Skin of body (tissue), 1 donor: ENCODE measurements at regions not wholly inside any gene's neighbourhood (a gene's known extent, or its start where the extent isn't known, plus 50 kb on each side); places are given as distances from the start of the nearest gene placed in this dataset.

Experiments
- DNase-seq: peaks from one replicate; lab custom pipeline; 2025; lab: John Stamatoyannopoulos, UW

GRCh38 chr1:239872626-239873025 lies 219.1 kb upstream of the FMN2 start:
- no peak for DNase-seq

DNA sequence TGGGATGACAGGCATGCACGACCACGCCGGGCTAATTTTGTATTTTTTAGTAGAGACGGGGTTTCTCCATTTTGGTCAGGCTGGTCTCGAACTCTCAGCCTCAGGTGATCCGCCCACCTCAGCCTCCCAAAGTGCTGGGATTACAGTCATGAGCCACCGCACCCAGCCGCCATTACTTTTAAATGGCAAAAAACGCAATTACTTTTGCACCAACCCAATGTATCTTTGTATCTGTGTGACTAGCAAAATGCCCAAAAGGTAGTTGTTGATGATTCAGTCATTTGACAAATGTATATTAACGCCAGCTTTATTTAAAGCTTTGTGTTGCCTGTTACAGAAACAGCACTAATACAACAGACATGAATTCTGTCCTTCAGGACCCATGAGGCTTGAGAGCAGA lies 216.9 kb upstream of the FMN2 start:
- DNase-seq = no peak

GRCh38 chr1:239879321-239880170 lies 212.1 kb upstream of the FMN2 start:
- no peak for DNase-seq

DNA sequence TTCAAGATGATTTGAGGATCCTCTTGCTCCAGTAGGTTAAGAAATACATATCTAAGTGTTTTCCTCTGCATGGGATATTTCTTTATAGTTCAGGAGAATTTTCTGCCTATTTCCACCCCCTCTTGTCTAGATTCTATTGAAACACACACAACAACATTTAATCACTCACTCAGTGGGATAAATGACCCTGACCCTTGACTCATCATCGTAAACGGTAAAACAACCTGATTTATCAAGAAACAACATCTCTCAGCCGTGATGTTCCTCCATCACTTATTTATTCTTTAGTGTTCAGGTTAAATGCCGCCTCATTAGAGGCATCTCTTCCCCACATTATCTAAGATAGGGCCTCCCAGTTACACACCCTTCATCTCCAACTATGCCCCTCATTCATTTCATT lies 208.7 kb upstream of the FMN2 start:
- no peak for DNase-seq

- DNase-seq = no peak
Observed at GRCh38 chr1:239884796-239885195, 206.9 kb upstream of the FMN2 start.

GRCh38 chr1:239886266-239886665 lies 205.4 kb upstream of the FMN2 start:
- peak; percentile 3 for DNase-seq

DNA sequence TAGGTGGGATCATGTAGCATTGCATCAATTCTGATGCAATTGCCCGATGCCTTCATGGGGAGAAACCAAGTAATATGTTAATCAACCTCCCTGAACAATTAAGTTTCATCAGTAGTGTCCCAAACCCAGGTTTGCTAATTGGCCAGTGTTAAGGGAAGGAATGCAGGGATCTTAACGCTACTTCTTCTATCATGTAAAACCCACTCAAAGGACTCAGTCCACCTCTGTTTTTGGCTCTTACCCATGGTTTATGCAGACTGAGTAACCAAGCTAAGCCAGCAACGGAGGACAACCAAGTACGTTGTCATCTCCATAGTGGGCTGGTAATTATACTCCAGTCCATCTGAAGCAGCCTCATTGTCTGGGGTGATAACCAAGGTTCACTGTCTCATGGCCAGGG lies 203.0 kb upstream of the FMN2 start:
- no peak for DNase-seq

GRCh38 chr1:239891621-239892358 lies 199.9 kb upstream of the FMN2 start:
- DNase-seq = no peak

DNA sequence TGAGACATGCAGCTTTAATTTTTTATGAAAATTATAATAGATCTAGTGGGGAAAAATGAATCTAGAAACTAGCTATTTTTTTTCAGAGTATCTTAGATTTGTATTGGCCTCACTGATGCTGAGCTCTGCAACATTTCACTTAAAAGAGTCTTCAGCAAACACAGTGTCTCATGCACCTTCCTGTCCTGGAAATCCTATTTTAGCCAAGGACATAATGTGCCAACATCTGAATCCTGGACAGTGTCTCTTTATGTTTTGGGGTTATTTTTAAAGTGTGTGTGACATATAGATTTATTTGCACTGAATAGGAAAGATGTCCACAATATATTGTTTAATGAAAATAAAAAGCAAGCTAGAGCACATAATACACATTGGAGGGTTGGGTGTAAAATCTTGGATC lies 199.1 kb upstream of the FMN2 start:
- no peak for DNase-seq

DNA sequence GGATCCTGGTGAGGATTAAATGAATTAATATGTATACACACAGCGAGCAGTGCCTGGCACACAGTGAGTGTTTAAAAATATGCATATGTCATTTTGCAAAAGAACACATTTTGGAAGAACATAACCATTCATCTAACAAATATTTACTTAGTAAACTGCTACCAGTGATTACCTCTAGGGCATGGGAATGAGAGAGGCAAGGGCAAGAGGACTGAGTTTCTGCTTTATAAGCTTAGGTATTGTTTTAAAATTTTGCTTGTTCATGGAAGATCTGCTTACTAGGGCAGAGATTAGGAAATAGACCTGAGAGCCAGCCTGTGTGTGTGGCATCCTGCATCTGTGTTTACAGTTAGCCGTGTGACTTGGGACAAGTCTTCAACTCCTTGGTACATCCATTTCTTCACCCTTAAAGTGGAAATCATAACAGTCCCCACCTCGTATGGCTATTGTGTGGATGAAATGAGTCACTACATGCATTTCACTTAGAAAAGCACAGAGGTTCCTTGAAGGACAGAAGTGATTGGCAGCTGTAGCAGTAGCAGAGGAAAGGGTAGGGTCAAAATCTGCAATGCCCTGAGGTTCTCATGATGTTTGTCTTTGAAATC lies 198.5 kb upstream of the FMN2 start:
- DNase-seq = peak; percentile 6

DNA sequence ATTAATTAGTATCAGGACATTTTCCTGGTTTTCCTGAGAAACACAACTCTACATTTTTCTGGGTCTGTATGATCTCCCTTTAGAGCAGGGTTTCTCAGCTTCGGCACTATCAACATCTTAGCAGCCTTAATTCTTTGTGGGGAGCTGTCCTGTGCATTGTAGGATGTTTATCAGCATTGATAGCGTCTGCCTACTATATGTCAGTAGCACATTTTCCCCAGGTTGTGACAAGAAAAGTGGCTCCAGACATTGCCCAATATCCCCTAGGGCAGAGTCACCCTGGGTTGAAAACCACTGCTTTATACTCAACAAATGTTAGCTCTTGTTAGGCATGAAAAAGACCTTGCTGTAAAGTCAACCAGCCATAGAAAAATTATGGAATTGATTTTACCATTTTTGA lies 195.1 kb upstream of the FMN2 start:
- DNase-seq = no peak

GRCh38 chr1:239896980-239897379 lies 194.7 kb upstream of the FMN2 start:
- no peak for DNase-seq

- DNase-seq = no peak
Observed at GRCh38 chr1:239897458-239897857, 194.2 kb upstream of the FMN2 start.

DNA sequence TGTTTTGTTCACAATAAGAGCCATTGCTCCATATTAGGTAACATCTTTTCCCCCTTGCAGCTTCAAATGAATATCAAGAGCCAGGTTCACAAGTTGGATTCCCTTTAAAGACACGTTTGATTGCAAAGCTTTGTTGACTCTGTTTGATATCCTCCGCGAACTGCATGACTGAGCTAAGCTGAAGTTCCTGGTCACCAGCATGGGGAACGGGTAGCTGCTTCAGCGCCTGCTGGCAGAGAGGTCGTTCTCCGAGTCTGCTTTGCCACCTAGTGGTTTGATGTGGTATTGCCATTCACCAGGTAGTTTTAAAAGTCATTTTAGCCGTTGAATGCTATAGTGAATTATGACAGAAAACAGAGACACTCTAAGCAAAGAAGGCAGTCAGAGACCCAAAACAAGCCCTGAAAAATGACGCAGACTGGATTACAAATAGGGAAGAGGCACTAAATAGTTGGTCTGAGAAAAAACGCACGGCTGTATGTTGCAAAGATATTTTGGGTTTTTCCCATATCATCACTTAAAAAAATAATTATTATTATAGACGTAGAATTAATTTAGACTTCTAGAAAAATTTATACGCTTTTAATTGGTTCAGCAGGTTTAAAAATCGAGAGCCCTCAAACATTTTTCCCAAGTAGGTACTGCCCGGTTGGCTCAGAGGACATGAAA lies 193.5 kb upstream of the FMN2 start:
- DNase-seq = peak; percentile 69

- DNase-seq = no peak
Observed at GRCh38 chr1:239899747-239900146, 191.9 kb upstream of the FMN2 start.

GRCh38 chr1:239906394-239906793 lies 185.3 kb upstream of the FMN2 start:
- DNase-seq = no peak

GRCh38 chr1:239909898-239910297 lies 181.8 kb upstream of the FMN2 start:
- DNase-seq = no peak

DNA sequence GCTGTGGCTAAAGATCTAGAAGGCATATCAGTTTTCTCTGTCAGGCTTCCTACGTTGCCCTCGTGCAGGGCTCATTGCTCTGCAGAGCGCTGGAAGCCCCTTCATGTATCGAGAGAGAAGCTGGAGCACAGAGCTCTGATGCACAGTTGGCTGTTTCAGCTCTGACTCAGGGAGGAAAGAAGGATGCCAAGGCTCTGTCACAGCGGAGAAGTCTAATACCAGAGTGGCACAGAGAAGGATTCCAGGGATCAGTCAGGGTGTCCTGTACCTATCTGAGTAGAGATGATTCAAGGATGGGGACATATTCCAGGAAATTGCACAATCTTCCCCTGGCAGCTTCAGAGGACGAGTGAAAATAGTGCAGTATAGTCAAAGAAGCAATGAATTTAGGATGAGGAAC lies 179.2 kb upstream of the FMN2 start:
- no peak for DNase-seq

DNA sequence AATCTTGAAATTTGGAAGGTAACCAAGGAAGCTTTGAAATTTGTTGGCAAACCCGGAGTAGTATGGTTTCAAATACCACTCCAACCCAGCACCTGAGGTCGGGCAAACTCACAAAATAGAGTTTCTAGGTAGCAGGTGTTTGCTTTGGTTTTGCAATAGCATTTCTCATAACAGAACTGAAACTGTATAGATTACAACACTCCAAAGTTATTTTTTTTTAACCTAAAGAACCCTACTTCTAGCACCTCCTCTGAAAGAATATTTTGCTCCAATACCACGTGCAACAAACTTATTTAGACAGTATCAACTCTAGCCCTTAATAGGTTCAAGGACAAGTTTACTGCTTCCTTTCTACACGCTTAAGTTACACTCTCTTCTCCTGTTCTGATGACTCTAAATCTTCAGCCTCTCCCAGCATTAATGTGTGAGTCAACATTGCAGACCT lies 178.5 kb upstream of the FMN2 start:
- no peak for DNase-seq

DNA sequence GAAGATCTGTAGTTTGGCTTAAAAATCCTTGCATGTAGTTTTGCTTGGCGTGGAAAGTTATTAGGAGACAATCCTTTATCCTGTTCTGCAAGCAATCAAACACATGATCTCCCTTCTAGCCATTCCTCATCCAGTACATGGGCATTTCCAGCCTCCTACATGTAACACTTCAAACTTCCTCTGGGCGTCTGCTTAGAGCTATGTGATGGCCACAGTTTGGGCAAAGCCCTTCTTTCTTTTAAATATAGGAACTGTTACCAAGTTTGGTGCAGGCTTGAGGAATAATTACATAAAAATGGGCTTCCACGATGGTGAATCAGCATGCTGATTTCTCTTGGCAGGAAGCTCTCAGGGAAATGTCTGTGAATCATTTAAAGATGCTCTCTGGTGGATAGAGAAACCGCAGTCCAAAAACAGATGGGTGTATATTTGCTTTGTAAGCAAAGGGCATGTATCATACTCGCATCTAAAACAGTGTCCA lies 176.9 kb upstream of the FMN2 start:
- DNase-seq = peak; percentile 38

- no peak for DNase-seq
Observed at GRCh38 chr1:239918634-239919033, 173.0 kb upstream of the FMN2 start.

DNA sequence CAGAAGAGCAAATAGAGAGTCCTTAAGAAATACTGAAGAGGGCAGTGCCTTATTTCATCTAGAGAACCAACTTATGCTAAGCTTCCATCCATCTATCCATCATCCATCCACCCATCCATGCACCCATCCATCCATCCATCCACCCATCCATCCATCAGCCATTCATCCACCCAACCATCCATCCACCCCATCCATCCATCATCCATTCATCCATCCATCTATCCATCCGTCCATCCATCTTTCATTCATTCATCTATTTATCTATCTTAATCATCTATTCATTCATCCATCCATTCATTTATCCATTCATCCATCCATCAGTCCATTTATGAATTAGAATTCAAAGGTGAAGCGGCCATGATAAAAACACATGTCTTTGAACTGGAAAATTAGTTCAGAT lies 171.5 kb upstream of the FMN2 start:
- DNase-seq = no peak
